HepG2 (cell line): ENCODE measurements at regions not wholly inside any gene's neighbourhood (a gene's known extent, or its start where the extent isn't known, plus 50 kb on each side); places are given as distances from the start of the nearest gene placed in this dataset.

Experiments
- ATAC-seq: fragments of 200-7000 bp; cut with Tn5 transposase; 3 replicates; pipeline ENCODE4 v1.9.1; 2020; ENCODE audit warnings: mild to moderate bottlenecking, moderate library complexity
- BruUV-seq: library from RNA; stranded (reverse); fragments of 400-500 nt; replicated peaks from 2 replicates; lab custom pipeline; 2021; lab: Mats Ljungman, UMichigan
- CTCF ChIA-PET: fragments of 300-600 bp; formaldehyde crosslinking; extraction: SDS; loops from one replicate; lab custom pipeline; 2021; ENCODE audit warnings: low total read pairs, inconsistent platforms, low intra/inter-chr PET ratio; lab: Yijun Ruan, JAX
- POLR2A ChIA-PET: fragments of 350-600 bp; sonication (Branson Sonifier 250); formaldehyde crosslinking; loops from one replicate; lab custom pipeline; 2020; ENCODE audit warnings: antibody characterized with exemption, inconsistent platforms; lab: Yijun Ruan, JAX
- DNase-seq: peaks from one replicate; pipeline ENCODE4 v3.0.0-alpha.2; 2015; ENCODE audit warnings: low spot score
- FAIRE-seq: peaks from 3 replicates; lab custom pipeline; 2011; peaks lifted over from hg19 to GRCh38; lab: Jason Lieb, UNC
- H2AFZ ChIP-seq: one replicate; pipeline ENCODE4 v1.6.1; 2011; ENCODE audit warnings: low read length, inconsistent platforms
- H3K27ac ChIP-seq: fragments of 300-600 bp; 3 replicates; pipeline ENCODE4 v1.8.0; 2011; ENCODE audit warnings: mixed run types, mild to moderate bottlenecking, mixed read lengths, low read length, inconsistent platforms; ENCODE audit not compliant: insufficient read depth; ENCODE audit errors: extremely low read length
- H3K27me3 ChIP-seq, 2 experiments: fragments of 200-600 bp in 1 of 2; 2 replicates in 1 of 2; 3 replicates in 1 of 2; pipeline versions ENCODE4 v1.6.0 to v1.8.0; 2011; ENCODE audit warnings: low read length in 2 of 2, mild to moderate bottlenecking in 2 of 2, moderate library complexity in 2 of 2, inconsistent platforms in 1 of 2; ENCODE audit not compliant: insufficient read depth in 2 of 2, control insufficient read depth in 1 of 2
- H3K36me3 ChIP-seq, 2 experiments: fragments of 200-600 bp in 1 of 2; replicated peaks in 1 of 2; 2 replicates in 1 of 2; 3 replicates in 1 of 2; pipeline versions ENCODE4 v1.5.1 to v1.8.0; 2011; ENCODE audit warnings: low read length in 2 of 2, inconsistent platforms in 1 of 2; ENCODE audit not compliant: insufficient read depth in 2 of 2, control insufficient read depth in 1 of 2
- H3K4me1 ChIP-seq: 2 replicates; pipeline ENCODE4 v1.5.1; 2012; ENCODE audit warnings: low read length, inconsistent platforms; ENCODE audit not compliant: insufficient read depth
- H3K4me2 ChIP-seq: 2 replicates; pipeline ENCODE4 v1.6.0; 2011; ENCODE audit warnings: low read depth, low read length, inconsistent platforms
- H3K4me3 ChIP-seq, 3 experiments: fragments of 200-600 bp in 1 of 3; sonication (generic), shearing (Covaris generic) in 1 of 3; replicated peaks in 1 of 3; 2 replicates each; pipeline ENCODE4 v1.5.1; 2011 to 2016; ENCODE audit warnings: low read length in 3 of 3, inconsistent platforms in 2 of 3, low read depth in 2 of 3, mild to moderate bottlenecking in 2 of 3, control low read depth in 1 of 3, mixed read lengths in 1 of 3; ENCODE audit not compliant: insufficient read depth in 1 of 3
- H3K79me2 ChIP-seq: one replicate; pipeline ENCODE4 v1.6.1; 2011; ENCODE audit warnings: low read length, inconsistent platforms; ENCODE audit not compliant: insufficient read depth
- H3K9ac ChIP-seq: 2 replicates; pipeline ENCODE4 v1.6.0; 2011; ENCODE audit warnings: mild to moderate bottlenecking, low read depth, low read length, inconsistent platforms; ENCODE audit not compliant: insufficient read depth
- H3K9me3 ChIP-seq: 2 replicates; pipeline ENCODE4 v1.5.1; 2012; ENCODE audit warnings: mild to moderate bottlenecking, low read length
- H4K20me1 ChIP-seq: 2 replicates; pipeline ENCODE4 v1.6.0; 2011; ENCODE audit warnings: inconsistent platforms, mild to moderate bottlenecking, low read length, moderate library complexity; ENCODE audit not compliant: insufficient read depth
- CC2D1A ChIP-seq: sonication (generic); formaldehyde crosslinking; IDR thresholded peaks from 2 replicates; pipeline ENCODE4 v1.8.1; 2023; ENCODE audit warnings: mild to moderate bottlenecking, missing genetic modification reagents
- EHMT2 ChIP-seq: fragments of 200-600 bp; sonication (generic); IDR thresholded peaks from 2 replicates; pipeline ENCODE4 v1.7.0; 2017; ENCODE audit warnings: antibody characterized with exemption, low read depth, low read length, borderline replicate concordance
- ELF1 ChIP-seq: sonication (generic); formaldehyde crosslinking; IDR thresholded peaks from 2 replicates; pipeline ENCODE4 v1.4.0; 2020; ENCODE audit warnings: missing genetic modification reagents
- IRX3 ChIP-seq: sonication (generic); formaldehyde crosslinking; IDR thresholded peaks from 2 replicates; pipeline ENCODE4 v1.8.1; 2023; ENCODE audit warnings: mild to moderate bottlenecking, low read depth, missing genetic modification reagents, borderline replicate concordance
- ZKSCAN8 ChIP-seq: IDR thresholded peaks from 2 replicates; pipeline ENCODE4 v1.6.1; 2016; ENCODE audit warnings: borderline replicate concordance, missing genetic modification reagents, missing compliant biosample characterization
- ZNF12 ChIP-seq: sonication (generic); formaldehyde crosslinking; IDR thresholded peaks from 2 replicates; pipeline ENCODE4 v1.5.0; 2020; ENCODE audit warnings: missing genetic modification reagents
- ZNF180 ChIP-seq: sonication (generic); formaldehyde crosslinking; IDR thresholded peaks from 2 replicates; pipeline ENCODE4 v1.4.0; 2020; ENCODE audit warnings: low read depth, missing genetic modification reagents, borderline replicate concordance
- ZNF775 ChIP-seq: sonication (generic); formaldehyde crosslinking; IDR thresholded peaks from 2 replicates; pipeline ENCODE4 v1.4.0; 2020; ENCODE audit warnings: missing genetic modification reagents, mild to moderate bottlenecking, moderate library complexity, borderline replicate concordance
- WGBS: methylation state at CpG from one replicate; pipeline ENCODE4 v1.1.6; 2017; ENCODE audit warnings: low lambda C conversion rate; 5-methylcytosine and 5-hydroxymethylcytosine counted together
- in situ Hi-C: cut with HindIII; loops from 2 replicates; pipeline ENCODE4 v1.10.0; 2017; ENCODE audit warnings: low pct_unique_long_range_greater_than_20kb; ENCODE audit not compliant: extremely low pct_ligation_motif_present
- intact Hi-C: fragments of 100-400 bp; cut with micrococcal nuclease; formaldehyde crosslinking; loops from one replicate; pipeline ENCODE4 v1.10.0; 2022; ENCODE audit not compliant: unreplicated experiment
- TF ChIP-seq, protein P1 (sequence below): sonication (generic); formaldehyde crosslinking; IDR thresholded peaks from 2 replicates; pipeline ENCODE4 v1.4.0; 2020; ENCODE audit warnings: missing genetic modification reagents
- TF ChIP-seq, protein P2 (sequence below): sonication (generic); formaldehyde crosslinking; IDR thresholded peaks from 2 replicates; pipeline ENCODE4 v1.4.0; 2020; ENCODE audit warnings: missing genetic modification reagents; ENCODE audit errors: not compliant biosample characterization

DNA sequence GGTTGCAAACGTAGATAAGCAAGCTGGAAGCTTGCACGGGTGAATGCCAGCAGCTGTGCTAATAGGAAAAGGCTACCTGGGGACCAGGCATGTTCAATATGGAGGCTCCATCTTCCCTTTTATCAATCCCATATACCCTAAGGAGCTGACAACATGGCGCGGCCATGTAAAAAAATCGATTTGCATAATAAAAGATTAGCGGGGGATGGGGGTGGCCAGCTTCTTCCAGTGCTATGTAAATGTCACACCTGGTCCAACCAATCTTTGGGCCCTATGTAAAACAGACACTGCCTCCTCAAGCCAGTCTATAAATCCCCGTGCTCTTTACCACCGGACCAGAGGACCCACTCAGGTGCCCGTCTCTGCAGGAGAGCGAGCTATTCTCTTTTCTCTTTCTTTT lies 128.2 kb downstream of the GPAT3 start:
- WGBS = 41% methylated on average over 10 of the region's 10 CpGs
- CTCF ChIA-PET = no interaction called here
- no peak for DNase-seq
- no peak overlapping the region for H3K4me2 ChIP-seq
- ATAC-seq = no peak
- no peaks in the 10 kb centered on the region for H4K20me1 ChIP-seq
- H3K9me3 ChIP-seq = no peaks in the 10 kb centered on the region
- H3K4me1 ChIP-seq = no peaks in the 10 kb centered on the region
- no peaks in the 10 kb centered on the region for H3K36me3 ChIP-seq
- FAIRE-seq = no peak
- TF ChIP-seq CC2D1A (CRISPR knock-in tag) = no peak
- TF ChIP-seq, protein P1, sequence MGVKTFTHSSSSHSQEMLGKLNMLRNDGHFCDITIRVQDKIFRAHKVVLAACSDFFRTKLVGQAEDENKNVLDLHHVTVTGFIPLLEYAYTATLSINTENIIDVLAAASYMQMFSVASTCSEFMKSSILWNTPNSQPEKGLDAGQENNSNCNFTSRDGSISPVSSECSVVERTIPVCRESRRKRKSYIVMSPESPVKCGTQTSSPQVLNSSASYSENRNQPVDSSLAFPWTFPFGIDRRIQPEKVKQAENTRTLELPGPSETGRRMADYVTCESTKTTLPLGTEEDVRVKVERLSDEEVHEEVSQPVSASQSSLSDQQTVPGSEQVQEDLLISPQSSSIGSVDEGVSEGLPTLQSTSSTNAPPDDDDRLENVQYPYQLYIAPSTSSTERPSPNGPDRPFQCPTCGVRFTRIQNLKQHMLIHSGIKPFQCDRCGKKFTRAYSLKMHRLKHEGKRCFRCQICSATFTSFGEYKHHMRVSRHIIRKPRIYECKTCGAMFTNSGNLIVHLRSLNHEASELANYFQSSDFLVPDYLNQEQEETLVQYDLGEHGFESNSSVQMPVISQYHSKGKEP (CRISPR knock-in tag) = no peak
- TF ChIP-seq ZNF775 = no peak
- TF ChIP-seq, protein P2, sequence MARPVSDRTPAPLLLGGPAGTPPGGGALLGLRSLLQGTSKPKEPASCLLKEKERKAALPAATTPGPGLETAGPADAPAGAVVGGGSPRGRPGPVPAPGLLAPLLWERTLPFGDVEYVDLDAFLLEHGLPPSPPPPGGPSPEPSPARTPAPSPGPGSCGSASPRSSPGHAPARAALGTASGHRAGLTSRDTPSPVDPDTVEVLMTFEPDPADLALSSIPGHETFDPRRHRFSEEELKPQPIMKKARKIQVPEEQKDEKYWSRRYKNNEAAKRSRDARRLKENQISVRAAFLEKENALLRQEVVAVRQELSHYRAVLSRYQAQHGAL (CRISPR knock-in tag) = no peak
- TF ChIP-seq ZKSCAN8 (CRISPR knock-in tag) = no peak
- no peak for TF ChIP-seq ZNF12 (CRISPR knock-in tag)
- no peak for TF ChIP-seq ZNF180 (CRISPR knock-in tag)
- TF ChIP-seq EHMT2 = no peak
- no peak for TF ChIP-seq IRX3 (CRISPR knock-in tag)
- TF ChIP-seq ELF1 = no peak
- no peaks in the 10 kb centered on the region for H3K79me2 ChIP-seq
- H3K4me3 ChIP-seq = no peak overlapping the region
- POLR2A ChIA-PET = no interaction called here
- H2AFZ ChIP-seq = no peak overlapping the region
- no peak overlapping the region for H3K9ac ChIP-seq
- in situ Hi-C loops = no loop called here
- intact Hi-C loops = no loop called here
- H3K27ac ChIP-seq = no peak overlapping the region
- no TSS peak for BruUV-seq
- H3K27me3 ChIP-seq = no peaks in the 10 kb centered on the region; a peak in 1 of 5 replicates
